NB4 (cell line): ENCODE measurements at regions not wholly inside any gene's neighbourhood (a gene's known extent, or its start where the extent isn't known, plus 50 kb on each side); places are given as distances from the start of the nearest gene placed in this dataset.

Experiments
- POLR2A ChIP-seq: IDR thresholded peaks from 2 replicates; pipeline ENCODE4 v1.6.1; 2011; ENCODE audit warnings: mild to moderate bottlenecking; ENCODE audit not compliant: insufficient read length; ENCODE audit errors: extremely low read depth
- TF ChIP-seq, protein P1 (sequence below): IDR thresholded peaks from one replicate; pipeline ENCODE4 v1.5.1; 2012; ENCODE audit warnings: low read depth, low read length

DNA sequence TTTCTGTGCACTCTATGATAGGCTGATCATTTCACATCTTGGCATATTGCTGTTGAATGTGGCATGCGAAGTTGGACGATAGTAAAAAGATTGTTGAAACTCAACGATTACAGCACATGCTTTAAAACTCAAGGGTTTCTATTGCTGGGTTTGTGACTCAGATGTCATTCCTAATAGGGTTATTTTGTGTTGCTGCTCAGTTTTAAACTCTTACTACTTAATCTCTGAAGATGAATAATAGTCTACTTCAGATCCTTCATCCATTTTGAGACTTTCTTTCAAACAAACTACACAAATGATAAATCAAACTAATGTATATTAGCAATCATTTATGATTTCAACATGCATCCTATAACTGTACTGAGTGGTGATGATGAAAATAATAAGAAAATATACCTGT is 71.3 kb upstream of the MBNL1 start:
- TF ChIP-seq, protein P1, sequence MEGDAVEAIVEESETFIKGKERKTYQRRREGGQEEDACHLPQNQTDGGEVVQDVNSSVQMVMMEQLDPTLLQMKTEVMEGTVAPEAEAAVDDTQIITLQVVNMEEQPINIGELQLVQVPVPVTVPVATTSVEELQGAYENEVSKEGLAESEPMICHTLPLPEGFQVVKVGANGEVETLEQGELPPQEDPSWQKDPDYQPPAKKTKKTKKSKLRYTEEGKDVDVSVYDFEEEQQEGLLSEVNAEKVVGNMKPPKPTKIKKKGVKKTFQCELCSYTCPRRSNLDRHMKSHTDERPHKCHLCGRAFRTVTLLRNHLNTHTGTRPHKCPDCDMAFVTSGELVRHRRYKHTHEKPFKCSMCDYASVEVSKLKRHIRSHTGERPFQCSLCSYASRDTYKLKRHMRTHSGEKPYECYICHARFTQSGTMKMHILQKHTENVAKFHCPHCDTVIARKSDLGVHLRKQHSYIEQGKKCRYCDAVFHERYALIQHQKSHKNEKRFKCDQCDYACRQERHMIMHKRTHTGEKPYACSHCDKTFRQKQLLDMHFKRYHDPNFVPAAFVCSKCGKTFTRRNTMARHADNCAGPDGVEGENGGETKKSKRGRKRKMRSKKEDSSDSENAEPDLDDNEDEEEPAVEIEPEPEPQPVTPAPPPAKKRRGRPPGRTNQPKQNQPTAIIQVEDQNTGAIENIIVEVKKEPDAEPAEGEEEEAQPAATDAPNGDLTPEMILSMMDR, result no peak
- TF ChIP-seq POLR2A, result no peak
